Esophagus muscularis mucosa (tissue), 4 donors: ENCODE measurements at regions not wholly inside any gene's neighbourhood (a gene's known extent, or its start where the extent isn't known, plus 50 kb on each side); places are given as distances from the start of the nearest gene placed in this dataset.
A peak's percentile ranks its signal among the peaks of the same experiment; 100 is the strongest.

Source experiments
- DNase-seq: peaks from one replicate; pipeline ENCODE4 v3.0.0-alpha.2; 2017; ENCODE audit errors: extremely low spot score
- H3K27ac ChIP-seq, 4 donors: fragments of 200-600 bp; sonication (generic); replicated peaks in 1 of 4; 1 replicate in 3 of 4; 2 replicates in 1 of 4; pipeline ENCODE4 v1.5.1; 2016 to 2019; ENCODE audit warnings: mild to moderate bottlenecking in 1 of 4
- H3K27me3 ChIP-seq, 4 donors: fragments of 200-600 bp; sonication (generic); one replicate each; pipeline versions ENCODE4 v1.5.1 to v1.6.0; 2016 to 2019
- H3K36me3 ChIP-seq, 4 donors: fragments of 200-600 bp; sonication (generic); one replicate each; pipeline ENCODE4 v1.5.1; 2016 to 2019
- H3K4me1 ChIP-seq, 4 donors: fragments of 200-600 bp; sonication (generic); one replicate each; pipeline ENCODE4 v1.5.1; 2016 to 2019
- H3K4me3 ChIP-seq, 4 donors: fragments of 200-600 bp; sonication (generic); 1 replicate in 2 of 4; 2 replicates in 2 of 4; pipeline ENCODE4 v1.5.1; 2016 to 2019; ENCODE audit warnings: mild to moderate bottlenecking in 4 of 4, moderate library complexity in 1 of 4
- H3K9me3 ChIP-seq, 4 donors: fragments of 200-600 bp; sonication (generic); 1 replicate in 3 of 4; 2 replicates in 1 of 4; pipeline ENCODE4 v1.5.1; 2016 to 2019
- CTCF ChIP-seq, 3 experiments: fragments of 200-600 bp in 2 of 3; fragments of 450-650 bp in 1 of 3; sonication (generic) in 2 of 3; IDR thresholded peaks; one replicate each; pipeline ENCODE4 v1.5.1; 2017 to 2019; ENCODE audit warnings: antibody characterized with exemption in 3 of 3, mild to moderate bottlenecking in 2 of 3, moderate library complexity in 1 of 3
- EP300 ChIP-seq: sonication (generic); formaldehyde crosslinking; IDR thresholded peaks from one replicate; pipeline ENCODE4 v1.6.1; 2017; ENCODE audit warnings: antibody characterized with exemption
- POLR2A ChIP-seq: fragments of 450-650 bp; IDR thresholded peaks from one replicate; pipeline ENCODE4 v1.6.1; 2017; ENCODE audit warnings: antibody characterized with exemption, moderate library complexity, mild to moderate bottlenecking, low read depth
- POLR2AphosphoS5 ChIP-seq, 2 donors: sonication (generic); formaldehyde crosslinking; IDR thresholded peaks; one replicate each; pipeline ENCODE4 v1.6.1; 2017; ENCODE audit warnings: antibody characterized with exemption in 2 of 2
- WGBS: methylation state at CpG from one replicate; pipeline ENCODE4 v1.1.5; 2018; 5-methylcytosine and 5-hydroxymethylcytosine counted together
- intact Hi-C: fragments of 100-400 bp; cut with DNase I; formaldehyde crosslinking; loops from one replicate; pipeline ENCODE4 v1.15.1; 2023

- H3K4me3 ChIP-seq: no peak overlapping the region
- no peak for DNase-seq
- 79% methylated on average over 1 of the region's 1 CpG for WGBS
- no peak overlapping the region for H3K27ac ChIP-seq
- peaks cover 0 to 14% (median 2%) of the 10 kb centered on the region in 4 donors for H3K9me3 ChIP-seq
- TF ChIP-seq CTCF (IDR thresholded peaks at IDR 0.05) (no peak), EP300 (no peak)
- no peaks in the 10 kb centered on the region for H3K4me1 ChIP-seq
- H3K36me3 ChIP-seq: no peaks in the 10 kb centered on the region
- H3K27me3 ChIP-seq: no peaks in the 10 kb centered on the region
- intact Hi-C loops: no loop called here
These were observed 285.4 kb upstream of the MKI67 start for GRCh38 chr10:128411643-128412042.

GRCh38 chr10:128414568-128414967 lies 288.3 kb upstream of the MKI67 start:
- TF ChIP-seq POLR2AphosphoS5 (IDR thresholded peaks at IDR 0.05) (no peak), CTCF (IDR thresholded peaks at IDR 0.05) (no peak), POLR2A (no peak), EP300 (no peak)
- peaks cover 0 to 6% (median 0%) of the 10 kb centered on the region in 4 donors for H3K27me3 ChIP-seq
- no peaks in the 10 kb centered on the region for H3K4me1 ChIP-seq
- H3K36me3 ChIP-seq: no peaks in the 10 kb centered on the region
- no peak overlapping the region for H3K4me3 ChIP-seq
- intact Hi-C loops: no loop called here
- 85% methylated on average over 5 of the region's 5 CpGs for WGBS
- no peak overlapping the region for H3K27ac ChIP-seq
- no peak for DNase-seq
- peaks cover 0 to 4% (median 0%) of the 10 kb centered on the region in 4 donors for H3K9me3 ChIP-seq

- H3K9me3 ChIP-seq: no peaks in the 10 kb centered on the region
- intact Hi-C loops: no loop called here
- H3K4me1 ChIP-seq: no peaks in the 10 kb centered on the region
- no peak for TF ChIP-seq EP300
- no peak for TF ChIP-seq CTCF (IDR thresholded peaks at IDR 0.05)
- TF ChIP-seq POLR2AphosphoS5 (IDR thresholded peaks at IDR 0.05): no peak
- no peak for TF ChIP-seq POLR2A
- H3K4me3 ChIP-seq: no peak overlapping the region
- no peak overlapping the region for H3K27ac ChIP-seq
- no peaks in the 10 kb centered on the region for H3K36me3 ChIP-seq
- peaks cover 0 to 6% (median 0%) of the 10 kb centered on the region in 4 donors for H3K27me3 ChIP-seq
- WGBS: 74% methylated on average over 6 of the region's 6 CpGs
- no peak for DNase-seq
These were observed 290.0 kb upstream of the MKI67 start for GRCh38 chr10:128416231-128416630.

GRCh38 chr10:128417826-128418225 lies 291.6 kb upstream of the MKI67 start:
- Histone ChIP-seq H3K27ac (no peak overlapping the region), H3K27me3 (peaks cover 0 to 21% (median 0%) of the 10 kb centered on the region in 4 donors), H3K4me1 (no peaks in the 10 kb centered on the region), H3K9me3 (no peaks in the 10 kb centered on the region), H3K4me3 (no peak overlapping the region), H3K36me3 (no peaks in the 10 kb centered on the region)
- no peak for DNase-seq
- intact Hi-C loops: no loop called here
- TF ChIP-seq EP300 (no peak), POLR2A (no peak), POLR2AphosphoS5 (IDR thresholded peaks at IDR 0.05) (no peak), CTCF (IDR thresholded peaks at IDR 0.05) (no peak)
- 86% methylated on average over 1 of the region's 3 CpGs for WGBS

- no peak for TF ChIP-seq CTCF (IDR thresholded peaks at IDR 0.05)
- TF ChIP-seq POLR2A: no peak
- TF ChIP-seq EP300: no peak
- no peak for TF ChIP-seq POLR2AphosphoS5 (IDR thresholded peaks at IDR 0.05)
- no peaks in the 10 kb centered on the region for H3K4me1 ChIP-seq
- no peak overlapping the region for H3K4me3 ChIP-seq
- peak; percentile 83 for DNase-seq
- H3K27ac ChIP-seq: no peak overlapping the region
- H3K36me3 ChIP-seq: no peaks in the 10 kb centered on the region
- WGBS: 72% methylated on average over 5 of the region's 5 CpGs
- H3K9me3 ChIP-seq: no peaks in the 10 kb centered on the region
- intact Hi-C loops: no loop called here
- H3K27me3 ChIP-seq: peaks cover 0 to 24% (median 0%) of the 10 kb centered on the region in 4 donors
These were observed 292.6 kb upstream of the MKI67 start for GRCh38 chr10:128418819-128419218.
